HCT116 (cell line): ENCODE measurements at regions not wholly inside any gene's neighbourhood (a gene's known extent, or its start where the extent isn't known, plus 50 kb on each side); places are given as distances from the start of the nearest gene placed in this dataset.

ENCODE experiments used
- ATAC-seq: fragments of 200-7000 bp; cut with Tn5 transposase; 2 replicates; pipeline ENCODE4 v1.9.1; 2020; ENCODE audit warnings: mild to moderate bottlenecking, moderate library complexity
- BruUV-seq: library from RNA; stranded (reverse); fragments of 400-500 nt; replicated peaks from 2 replicates; lab custom pipeline; 2021; lab: Mats Ljungman, UMichigan
- CTCF ChIA-PET: fragments of 300-600 bp; sonication (Branson Sonifier 250); formaldehyde crosslinking; loops from one replicate; lab custom pipeline; 2021; ENCODE audit warnings: antibody characterized with exemption; lab: Charles Lee
- POLR2A ChIA-PET: fragments of 300-600, 350-600 bp; sonication (Branson Sonifier 250); formaldehyde crosslinking; loops from one replicate; lab custom pipeline; 2021; ENCODE audit warnings: antibody characterized with exemption; lab: Charles Lee
- RAD21 ChIA-PET, 2 experiments: fragments of 300-600 bp; sonication (Branson Sonifier 250); formaldehyde crosslinking; loops; one replicate each; lab custom pipeline; 2023; ENCODE audit warnings: low total read pairs in 2 of 2; ENCODE audit not compliant: uncharacterized antibody in 2 of 2, unreplicated experiment in 2 of 2, low non-redundant PET in 1 of 2; lab: Charles Lee
- DNase-seq: peaks from one replicate; pipeline ENCODE4 v3.0.0-alpha.2; 2010; ENCODE audit warnings: low read depth, low spot score
- H2AFZ ChIP-seq: fragments of 200-600 bp; shearing (Covaris generic), sonication (generic); 2 replicates; pipeline ENCODE4 v1.6.1; 2017; ENCODE audit warnings: low read depth, mixed run types, mixed read lengths, antibody characterized with exemption, low read length; ENCODE audit not compliant: poor library complexity, severe bottlenecking
- H3K27ac ChIP-seq: 2 replicates; pipeline ENCODE4 v1.5.1; 2012; ENCODE audit warnings: low read depth, low read length
- H3K27me3 ChIP-seq: fragments of 200-600 bp; sonication (generic); 2 replicates; pipeline ENCODE4 v1.6.1; 2016; ENCODE audit warnings: mixed run types, low read length, mixed read lengths; ENCODE audit not compliant: insufficient read depth
- H3K36me3 ChIP-seq, 2 experiments: fragments of 200-500 bp in 1 of 2; fragments of 200-600 bp in 1 of 2; sonication (Bioruptor generic) in 1 of 2; sonication (generic) in 1 of 2; 2 replicates each; pipeline versions ENCODE4 v1.5.1 to v1.6.1; 2014 to 2016; ENCODE audit warnings: low read length in 2 of 2, inconsistent platforms in 1 of 2, mixed read lengths in 1 of 2, mixed run types in 1 of 2; ENCODE audit not compliant: insufficient read depth in 2 of 2, control insufficient read depth in 1 of 2
- H3K4me1 ChIP-seq, 2 experiments: fragments of 200-600 bp in 1 of 2; sonication (generic) in 1 of 2; 2 replicates each; pipeline versions ENCODE4 v1.5.1 to v1.6.1; 2012 to 2017; ENCODE audit warnings: low read length in 2 of 2, inconsistent platforms in 1 of 2, mild to moderate bottlenecking in 1 of 2, mixed read lengths in 1 of 2, mixed run types in 1 of 2, moderate library complexity in 1 of 2; ENCODE audit not compliant: insufficient read depth in 2 of 2, control insufficient read depth in 1 of 2
- H3K4me2 ChIP-seq: fragments of 200-600 bp; sonication (generic); 2 replicates; pipeline ENCODE4 v1.6.1; 2017; ENCODE audit warnings: mixed run types, low read length, mixed read lengths
- H3K4me3 ChIP-seq, 2 experiments: fragments of 200-600 bp in 1 of 2; sonication (generic) in 1 of 2; replicated peaks in 1 of 2; 2 replicates each; pipeline ENCODE4 v1.5.1; 2011 to 2016; ENCODE audit warnings: low read length in 2 of 2, control low read depth in 1 of 2, low read depth in 1 of 2, mild to moderate bottlenecking in 1 of 2, mixed read lengths in 1 of 2, mixed run types in 1 of 2
- H3K79me2 ChIP-seq: fragments of 200-600 bp; sonication (generic); 2 replicates; pipeline ENCODE4 v1.6.1; 2017; ENCODE audit warnings: mild to moderate bottlenecking, mixed run types, low read length, moderate library complexity, mixed read lengths; ENCODE audit not compliant: insufficient read depth
- H3K9ac ChIP-seq: fragments of 200-600 bp; sonication (generic); 2 replicates; pipeline ENCODE4 v1.6.1; 2016; ENCODE audit warnings: low read length, mixed read lengths
- H3K9me2 ChIP-seq: fragments of 200-600 bp; sonication (generic), shearing (Covaris generic); 2 replicates; pipeline ENCODE4 v1.6.1; 2017; ENCODE audit warnings: mixed run types, mild to moderate bottlenecking, moderate library complexity; ENCODE audit not compliant: insufficient read depth
- H3K9me3 ChIP-seq, 2 experiments: fragments of 200-500 bp in 1 of 2; fragments of 200-600 bp in 1 of 2; sonication (Bioruptor generic) in 1 of 2; sonication (generic) in 1 of 2; 2 replicates each; pipeline ENCODE4 v1.6.1; 2014 to 2017; ENCODE audit warnings: low read length in 2 of 2, mixed read lengths in 2 of 2, inconsistent platforms in 1 of 2, low read depth in 1 of 2, mild to moderate bottlenecking in 1 of 2, mixed run types in 1 of 2, moderate library complexity in 1 of 2; ENCODE audit not compliant: control insufficient read depth in 1 of 2, insufficient read depth in 1 of 2
- H4K20me1 ChIP-seq: fragments of 200-600 bp; sonication (generic), shearing (Covaris generic); 2 replicates; pipeline ENCODE4 v1.6.1; 2017; ENCODE audit warnings: mixed run types, mild to moderate bottlenecking, moderate library complexity; ENCODE audit not compliant: insufficient read depth
- CBX3 ChIP-seq: IDR thresholded peaks from 2 replicates; pipeline ENCODE4 v1.6.1; 2012; ENCODE audit warnings: low read depth
- EGR1 ChIP-seq: IDR thresholded peaks from 2 replicates; pipeline ENCODE4 v1.6.1; 2012; ENCODE audit warnings: low read depth
- ELF1 ChIP-seq: IDR thresholded peaks from 2 replicates; pipeline ENCODE4 v1.6.1; 2012; ENCODE audit warnings: low read depth, borderline replicate concordance
- EZH2phosphoT487 ChIP-seq: fragments of 200-600 bp; IDR thresholded peaks from 2 replicates; pipeline ENCODE4 v1.6.1; 2018; ENCODE audit warnings: antibody characterized with exemption, borderline replicate concordance
- JUND ChIP-seq: IDR thresholded peaks from 2 replicates; pipeline ENCODE4 v1.6.1; 2012
- POLR2A ChIP-seq: IDR thresholded peaks from 2 replicates; pipeline ENCODE4 v1.7.0; 2011; ENCODE audit warnings: borderline replicate concordance; ENCODE audit not compliant: insufficient read depth, insufficient read length; ENCODE audit errors: extremely low read depth
- RAD21 ChIP-seq: IDR thresholded peaks from 2 replicates; pipeline ENCODE4 v1.6.1; 2012; ENCODE audit warnings: low read depth, mild to moderate bottlenecking
- SIN3A ChIP-seq: IDR thresholded peaks from 2 replicates; pipeline ENCODE4 v1.6.1; 2012; ENCODE audit warnings: low read depth
- YY1 ChIP-seq: IDR thresholded peaks from 2 replicates; pipeline ENCODE4 v1.6.1; 2011; ENCODE audit warnings: low read length, low read depth, moderate library complexity, mild to moderate bottlenecking; ENCODE audit not compliant: insufficient replicate concordance; ENCODE audit errors: extremely low read depth
- ZFX ChIP-seq: fragments of 450-650 bp; IDR thresholded peaks from 2 replicates; pipeline ENCODE4 v1.6.1; 2017
- ZNF274 ChIP-seq: fragments of 200-500 bp; sonication (Bioruptor generic); IDR thresholded peaks from 2 replicates; pipeline ENCODE4 v1.6.1; 2014; ENCODE audit warnings: mild to moderate bottlenecking, low read depth, low read length, inconsistent platforms
- intact Hi-C: fragments of 100-400 bp; cut with micrococcal nuclease; formaldehyde crosslinking; loops from 2 replicates; pipeline ENCODE4 v1.10.0; 2022
- TF ChIP-seq, protein P1 (sequence below): IDR thresholded peaks from 2 replicates; pipeline ENCODE4 v1.6.1; 2012
- TF ChIP-seq, protein P2 (sequence below): IDR thresholded peaks from 2 replicates; pipeline ENCODE4 v1.6.1; 2012

DNA sequence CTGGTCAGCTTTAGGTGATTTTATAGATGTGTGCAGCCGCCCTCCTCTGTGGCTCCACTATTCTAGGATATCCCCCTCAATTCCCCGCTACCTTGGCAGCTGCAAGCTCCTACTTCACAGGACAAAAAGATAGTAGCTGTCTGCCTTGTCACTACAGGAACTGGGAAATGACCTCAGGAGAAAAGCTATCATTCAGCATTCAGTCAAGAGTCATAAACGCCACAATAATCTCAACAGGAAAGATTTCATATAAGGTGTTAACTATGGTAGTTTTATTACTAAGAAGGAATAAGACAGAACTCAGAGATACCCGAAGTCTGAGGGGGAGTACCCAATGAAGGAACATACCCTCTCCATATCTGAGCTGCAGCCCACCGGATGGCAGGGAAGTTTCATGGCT lies 63.9 kb downstream of the CRPPA start:
- no peaks in the 10 kb centered on the region for H3K36me3 ChIP-seq
- no peaks in the 10 kb centered on the region for H4K20me1 ChIP-seq
- no peaks in the 10 kb centered on the region for H3K4me1 ChIP-seq
- POLR2A ChIA-PET, result no interaction called here
- no peaks in the 10 kb centered on the region for H3K79me2 ChIP-seq
- H3K27ac ChIP-seq, result no peak overlapping the region
- H3K9ac ChIP-seq, result no peak overlapping the region
- TF ChIP-seq, protein P1, sequence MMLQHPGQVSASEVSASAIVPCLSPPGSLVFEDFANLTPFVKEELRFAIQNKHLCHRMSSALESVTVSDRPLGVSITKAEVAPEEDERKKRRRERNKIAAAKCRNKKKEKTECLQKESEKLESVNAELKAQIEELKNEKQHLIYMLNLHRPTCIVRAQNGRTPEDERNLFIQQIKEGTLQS, result no peak
- TF ChIP-seq ELF1, result no peak
- no peak for TF ChIP-seq EGR1
- TF ChIP-seq, protein P2, sequence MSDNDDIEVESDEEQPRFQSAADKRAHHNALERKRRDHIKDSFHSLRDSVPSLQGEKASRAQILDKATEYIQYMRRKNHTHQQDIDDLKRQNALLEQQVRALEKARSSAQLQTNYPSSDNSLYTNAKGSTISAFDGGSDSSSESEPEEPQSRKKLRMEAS, result no peak
- TF ChIP-seq YY1, result no peak
- no peak for TF ChIP-seq CBX3
- no peak for TF ChIP-seq EZH2phosphoT487
- no peak for TF ChIP-seq POLR2A
- TF ChIP-seq RAD21, result no peak
- no peak for TF ChIP-seq JUND
- no peak for TF ChIP-seq SIN3A
- no peak for TF ChIP-seq ZNF274
- TF ChIP-seq ZFX, result no peak
- TF ChIP-seq, all 23 proteins: peak for 0
- Histone ChIP-seq H3K27me3 (no peaks in the 10 kb centered on the region), H3K4me2 (no peak overlapping the region), H2AFZ (no peak overlapping the region), H3K9me2 (no peaks in the 10 kb centered on the region), H3K9me3 (no peaks in the 10 kb centered on the region), H3K4me3 (no peak overlapping the region)
- RAD21 ChIA-PET, result no interaction called here
- intact Hi-C loops, result no loop called here
- DNase-seq (no peak), ATAC-seq (no peak)
- BruUV-seq, result no TSS peak
- CTCF ChIA-PET, result no interaction called here
